GM18520 (cell line): ENCODE measurements at regions not wholly inside any gene's neighbourhood (a gene's known extent, or its start where the extent isn't known, plus 50 kb on each side); places are given as distances from the start of the nearest gene placed in this dataset.

ENCODE experiments used
- ATAC-seq: cut with Tn5 transposase; IDR thresholded peaks from one replicate; pipeline ENCODE4 v1.9.1; 2021; ENCODE audit not compliant: unreplicated experiment

- ATAC-seq = no peak
These were observed 727.5 kb downstream of the TBL1XR1 start for GRCh38 chr3:176469694-176470205.

GRCh38 chr3:176463610-176464009 is 733.7 kb downstream of the TBL1XR1 start:
- ATAC-seq = no peak

GRCh38 chr3:176447369-176447768 is 749.9 kb downstream of the TBL1XR1 start:
- ATAC-seq = no peak

- ATAC-seq = no peak
These were observed 755.0 kb downstream of the TBL1XR1 start for GRCh38 chr3:176442326-176442725.

GRCh38 chr3:176439729-176440128 is 757.6 kb downstream of the TBL1XR1 start:
- ATAC-seq = no peak

- ATAC-seq = no peak
These were observed 765.3 kb downstream of the TBL1XR1 start for GRCh38 chr3:176431991-176432390.

- no peak for ATAC-seq
These were observed 766.3 kb downstream of the TBL1XR1 start for GRCh38 chr3:176431038-176431418.

- no peak for ATAC-seq
These were observed 766.8 kb downstream of the TBL1XR1 start for GRCh38 chr3:176430244-176431037.

GRCh38 chr3:176428552-176428951 is 768.7 kb downstream of the TBL1XR1 start:
- no peak for ATAC-seq

GRCh38 chr3:176426371-176426770 is 770.9 kb downstream of the TBL1XR1 start:
- ATAC-seq = no peak

- no peak for ATAC-seq
These were observed 780.4 kb downstream of the TBL1XR1 start for GRCh38 chr3:176416870-176417269.

- ATAC-seq = no peak
These were observed 781.5 kb downstream of the TBL1XR1 start for GRCh38 chr3:176415661-176416295.

GRCh38 chr3:176412771-176413170 is 784.5 kb downstream of the TBL1XR1 start:
- no peak for ATAC-seq

GRCh38 chr3:176403531-176403930 is 793.8 kb downstream of the TBL1XR1 start:
- no peak for ATAC-seq

GRCh38 chr3:176401211-176401610 is 796.1 kb downstream of the TBL1XR1 start:
- ATAC-seq = no peak

GRCh38 chr3:176399193-176399592 is 798.1 kb downstream of the TBL1XR1 start:
- no peak for ATAC-seq

- ATAC-seq = no peak
These were observed 802.0 kb downstream of the TBL1XR1 start for GRCh38 chr3:176395240-176395639.

GRCh38 chr3:176378789-176379188 is 818.5 kb downstream of the TBL1XR1 start:
- ATAC-seq = no peak

- no peak for ATAC-seq
These were observed 820.8 kb downstream of the TBL1XR1 start for GRCh38 chr3:176376531-176376930.

GRCh38 chr3:176375519-176375918 is 821.8 kb downstream of the TBL1XR1 start:
- no peak for ATAC-seq

- no peak for ATAC-seq
These were observed 835.0 kb downstream of the TBL1XR1 start for GRCh38 chr3:176362191-176362731.

GRCh38 chr3:176359211-176359610 is 838.1 kb downstream of the TBL1XR1 start:
- no peak for ATAC-seq
